AG09319 (cell line): ENCODE measurements at regions not wholly inside any gene's neighbourhood (a gene's known extent, or its start where the extent isn't known, plus 50 kb on each side); places are given as distances from the start of the nearest gene placed in this dataset.

Experiments used
- DNase-seq: peaks from one replicate; pipeline ENCODE4 v3.0.0-alpha.2; 2010; ENCODE audit warnings: low read depth; ENCODE audit errors: extremely low read depth
- CTCF ChIP-seq: IDR thresholded peaks from 2 replicates; pipeline ENCODE4 v1.5.1; 2011; ENCODE audit warnings: low read depth, mild to moderate bottlenecking, inconsistent platforms, low read length, moderate library complexity

- no peak for DNase-seq
- no peak for TF ChIP-seq CTCF
Observed at GRCh38 chr9:17936365-17936764, 357.5 kb downstream of the SH3GL2 start.

- TF ChIP-seq CTCF: no peak
- no peak for DNase-seq
Observed at GRCh38 chr9:17938035-17938655, 359.3 kb downstream of the SH3GL2 start.

GRCh38 chr9:17942498-17942897 lies 363.6 kb downstream of the SH3GL2 start:
- TF ChIP-seq CTCF: no peak
- DNase-seq: no peak

- TF ChIP-seq CTCF: no peak
Observed at GRCh38 chr9:17955409-17955808, 376.5 kb downstream of the SH3GL2 start.

GRCh38 chr9:17958363-17958762 lies 379.5 kb downstream of the SH3GL2 start:
- no peak for DNase-seq
- TF ChIP-seq CTCF: no peak

More at GRCh38 chr9:17955409-17955808, 376.5 kb downstream of the SH3GL2 start:
- DNase-seq: no peak

- DNase-seq: no peak
- no peak for TF ChIP-seq CTCF
Observed at GRCh38 chr9:17962747-17963146, 383.9 kb downstream of the SH3GL2 start.

- TF ChIP-seq CTCF: no peak
- no peak for DNase-seq
Observed at GRCh38 chr9:17963498-17963897, 384.6 kb downstream of the SH3GL2 start.
